ENCODE measurements at regions not wholly inside any gene's neighbourhood (a gene's known extent, or its start where the extent isn't known, plus 50 kb on each side); places are given as distances from the start of the nearest gene placed in this dataset.

DNA sequence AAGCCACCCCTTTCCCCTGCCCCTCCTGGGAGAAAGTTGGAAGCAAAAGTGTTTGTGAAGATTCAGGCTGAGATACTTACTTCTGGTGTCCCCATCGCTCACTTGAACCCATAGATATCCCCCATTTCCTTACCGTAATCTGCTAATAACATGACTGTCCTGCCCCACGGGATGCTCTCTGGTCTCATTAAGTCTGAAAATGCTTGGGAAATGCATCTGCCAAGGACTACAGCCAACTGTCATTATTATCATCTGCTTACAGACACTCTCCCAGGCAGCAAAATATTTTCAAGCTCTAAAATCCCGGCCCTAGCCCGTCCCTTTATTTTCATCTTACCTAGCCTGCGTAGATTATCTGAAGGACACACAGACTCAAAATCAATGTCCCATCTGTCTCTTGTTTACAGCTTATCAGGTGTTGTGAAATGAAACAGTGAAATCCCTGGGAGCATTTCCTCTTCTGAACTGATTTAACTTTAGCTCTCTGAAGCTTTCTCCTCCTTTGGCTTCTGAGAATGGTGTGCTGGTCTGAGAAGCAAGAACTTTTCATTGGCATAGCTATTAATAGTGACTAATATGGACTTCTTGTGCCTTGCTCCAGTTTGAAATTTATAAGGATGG is 126.9 kb upstream of the OSMR start:
- no peaks in the 10 kb centered on the region for H3K79me2 ChIP-seq (ENCODE audit: insufficient read depth)
- no peaks in the 10 kb centered on the region for H3K36me3 ChIP-seq (replicated peaks in 1 of 2; ENCODE audit: control insufficient read depth in 1 of 2, insufficient read depth in 2 of 2, low read length in 1 of 2)
- no peaks in the 10 kb centered on the region for H3K27me3 ChIP-seq (ENCODE audit: insufficient read depth)
- H3K9me2 ChIP-seq: no peaks in the 10 kb centered on the region
- CTCF ChIA-PET: interaction anchor here (0.6 to 1.2 kb wide), 3 partner anchors 91 to 411 kb away, joined by 3 read pairs; no protein-coding TSS in a partner anchor
- no peak overlapping the region for H3K9ac ChIP-seq
- peak; percentile 32; the same call in 1 of the 2 replicates for TF ChIP-seq MXI1 (IDR thresholded peaks at IDR 0.05; ENCODE audit: low read depth, low read length)
- TF ChIP-seq RFX5 (IDR thresholded peaks at IDR 0.05; ENCODE audit: low read length): no peak
- H3K9me3 ChIP-seq: no peaks in the 10 kb centered on the region
- no peaks in the 10 kb centered on the region for H3F3A ChIP-seq (replicated peaks; ENCODE audit: insufficient read depth)
- H2AFZ ChIP-seq (ENCODE audit: low read depth): no peak overlapping the region
- H3K27ac ChIP-seq (ENCODE audit: low read depth in 2 of 2, low read length in 1 of 2): peak overlapping the region in 1 of 2 experiments; percentile 53; a peak in 2 of 4 replicates
- H3K4me2 ChIP-seq: no peak overlapping the region
- no peaks in the 10 kb centered on the region for H4K20me1 ChIP-seq (ENCODE audit: insufficient read depth)
- peak; percentile 27 for DNase-seq
- POLR2A ChIA-PET: no interaction called here
- H3K4me3 ChIP-seq (ENCODE audit: low read depth in 2 of 2, low read length in 1 of 2): no peak overlapping the region; a peak in 1 of 4 replicates
- peaks cover 5 to 19% of the 10 kb centered on the region in 2 experiments; a peak in 3 of 4 replicates for H3K4me1 ChIP-seq (ENCODE audit: control insufficient read depth in 1 of 2, insufficient read depth in 2 of 2, low read depth in 1 of 2, low read length in 1 of 2)
- 50% methylated on average over 6 of the region's 6 CpGs for WGBS (ENCODE audit: low lambda C conversion rate)

DNA sequence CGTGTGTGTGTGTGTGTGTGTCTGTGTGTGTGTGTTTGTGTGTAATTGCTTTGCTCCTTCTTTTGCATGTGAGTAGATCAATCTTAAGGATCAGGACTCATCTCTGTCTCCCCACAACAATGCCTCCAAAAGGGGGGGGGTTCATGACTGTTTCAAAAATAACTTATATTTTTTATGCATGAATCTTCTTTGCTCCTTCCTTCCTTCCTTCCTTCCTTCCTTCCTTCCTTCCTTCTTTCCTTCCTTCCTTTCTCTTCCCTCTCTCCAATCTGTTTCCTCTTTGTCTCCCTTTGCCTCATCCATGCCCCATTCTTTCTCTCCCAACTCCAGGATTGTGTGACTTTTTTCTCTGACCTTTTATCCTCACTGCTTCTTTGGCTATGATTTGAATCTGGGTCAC is 126.4 kb upstream of the OSMR start:
- Histone ChIP-seq H3K4me3 (ENCODE audit: low read depth in 2 of 2, low read length in 1 of 2) (peak overlapping the region in 1 of 2 experiments; percentile 12; a peak in 1 of 4 replicates), H2AFZ (ENCODE audit: low read depth) (no peak overlapping the region), H3K4me1 (ENCODE audit: control insufficient read depth in 1 of 2, insufficient read depth in 2 of 2, low read depth in 1 of 2, low read length in 1 of 2) (peaks cover 10 to 19% of the 10 kb centered on the region in 2 experiments; a peak in 3 of 4 replicates), H3K9me2 (no peaks in the 10 kb centered on the region), H3K9me3 (no peaks in the 10 kb centered on the region), H3K9ac (no peak overlapping the region), H3K27me3 (ENCODE audit: insufficient read depth) (no peaks in the 10 kb centered on the region), H3F3A (replicated peaks; ENCODE audit: insufficient read depth) (no peaks in the 10 kb centered on the region), H3K4me2 (no peak overlapping the region), H3K36me3 (replicated peaks in 1 of 2; ENCODE audit: control insufficient read depth in 1 of 2, insufficient read depth in 2 of 2, low read length in 1 of 2) (no peaks in the 10 kb centered on the region), H3K27ac (ENCODE audit: low read depth in 2 of 2, low read length in 1 of 2) (peak overlapping the region in 1 of 2 experiments; percentile 53; a peak in 2 of 4 replicates), H4K20me1 (ENCODE audit: insufficient read depth) (no peaks in the 10 kb centered on the region), H3K79me2 (ENCODE audit: insufficient read depth) (no peaks in the 10 kb centered on the region)
- CTCF ChIA-PET: interaction anchor here (1.2 kb wide), 1 partner anchor 91 kb away, joined by 3 read pairs; no protein-coding TSS in a partner anchor
- 91% methylated on average over 1 of the region's 1 CpG for WGBS (ENCODE audit: low lambda C conversion rate)
- TF ChIP-seq FOXJ3 (CRISPR knock-in tag; IDR thresholded peaks at IDR 0.05): no peak
- no peak for TF ChIP-seq TAF1 (IDR thresholded peaks at IDR 0.05; ENCODE audit: borderline replicate concordance, low read depth, low read length)
- no peak for TF ChIP-seq YY1 (IDR thresholded peaks at IDR 0.05; ENCODE audit: low read depth)
- TF ChIP-seq RFX5 (IDR thresholded peaks at IDR 0.05; ENCODE audit: low read length): no peak
- no peak for TF ChIP-seq GABPA (IDR thresholded peaks at IDR 0.05; ENCODE audit: low read depth)
- no peak for TF ChIP-seq RXRA (IDR thresholded peaks at IDR 0.05; ENCODE audit: borderline replicate concordance, low read depth)
- no peak for TF ChIP-seq CHD2 (IDR thresholded peaks at IDR 0.05; ENCODE audit: low read length, partially characterized antibody)
- no peak for TF ChIP-seq FOSL2 (IDR thresholded peaks at IDR 0.05; ENCODE audit: borderline replicate concordance, low read depth)
- TF ChIP-seq NFIC (IDR thresholded peaks at IDR 0.05; ENCODE audit: borderline replicate concordance): no peak
- TF ChIP-seq, protein P1, sequence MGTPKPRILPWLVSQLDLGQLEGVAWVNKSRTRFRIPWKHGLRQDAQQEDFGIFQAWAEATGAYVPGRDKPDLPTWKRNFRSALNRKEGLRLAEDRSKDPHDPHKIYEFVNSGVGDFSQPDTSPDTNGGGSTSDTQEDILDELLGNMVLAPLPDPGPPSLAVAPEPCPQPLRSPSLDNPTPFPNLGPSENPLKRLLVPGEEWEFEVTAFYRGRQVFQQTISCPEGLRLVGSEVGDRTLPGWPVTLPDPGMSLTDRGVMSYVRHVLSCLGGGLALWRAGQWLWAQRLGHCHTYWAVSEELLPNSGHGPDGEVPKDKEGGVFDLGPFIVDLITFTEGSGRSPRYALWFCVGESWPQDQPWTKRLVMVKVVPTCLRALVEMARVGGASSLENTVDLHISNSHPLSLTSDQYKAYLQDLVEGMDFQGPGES (IDR thresholded peaks at IDR 0.05; ENCODE audit: low read depth, low read length): no peak
- TF ChIP-seq, protein P2, sequence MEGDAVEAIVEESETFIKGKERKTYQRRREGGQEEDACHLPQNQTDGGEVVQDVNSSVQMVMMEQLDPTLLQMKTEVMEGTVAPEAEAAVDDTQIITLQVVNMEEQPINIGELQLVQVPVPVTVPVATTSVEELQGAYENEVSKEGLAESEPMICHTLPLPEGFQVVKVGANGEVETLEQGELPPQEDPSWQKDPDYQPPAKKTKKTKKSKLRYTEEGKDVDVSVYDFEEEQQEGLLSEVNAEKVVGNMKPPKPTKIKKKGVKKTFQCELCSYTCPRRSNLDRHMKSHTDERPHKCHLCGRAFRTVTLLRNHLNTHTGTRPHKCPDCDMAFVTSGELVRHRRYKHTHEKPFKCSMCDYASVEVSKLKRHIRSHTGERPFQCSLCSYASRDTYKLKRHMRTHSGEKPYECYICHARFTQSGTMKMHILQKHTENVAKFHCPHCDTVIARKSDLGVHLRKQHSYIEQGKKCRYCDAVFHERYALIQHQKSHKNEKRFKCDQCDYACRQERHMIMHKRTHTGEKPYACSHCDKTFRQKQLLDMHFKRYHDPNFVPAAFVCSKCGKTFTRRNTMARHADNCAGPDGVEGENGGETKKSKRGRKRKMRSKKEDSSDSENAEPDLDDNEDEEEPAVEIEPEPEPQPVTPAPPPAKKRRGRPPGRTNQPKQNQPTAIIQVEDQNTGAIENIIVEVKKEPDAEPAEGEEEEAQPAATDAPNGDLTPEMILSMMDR (IDR thresholded peaks at IDR 0.05): no peak
- no peak for TF ChIP-seq GATA2 (CRISPR knock-in tag; IDR thresholded peaks at IDR 0.05)
- TF ChIP-seq, protein P3, sequence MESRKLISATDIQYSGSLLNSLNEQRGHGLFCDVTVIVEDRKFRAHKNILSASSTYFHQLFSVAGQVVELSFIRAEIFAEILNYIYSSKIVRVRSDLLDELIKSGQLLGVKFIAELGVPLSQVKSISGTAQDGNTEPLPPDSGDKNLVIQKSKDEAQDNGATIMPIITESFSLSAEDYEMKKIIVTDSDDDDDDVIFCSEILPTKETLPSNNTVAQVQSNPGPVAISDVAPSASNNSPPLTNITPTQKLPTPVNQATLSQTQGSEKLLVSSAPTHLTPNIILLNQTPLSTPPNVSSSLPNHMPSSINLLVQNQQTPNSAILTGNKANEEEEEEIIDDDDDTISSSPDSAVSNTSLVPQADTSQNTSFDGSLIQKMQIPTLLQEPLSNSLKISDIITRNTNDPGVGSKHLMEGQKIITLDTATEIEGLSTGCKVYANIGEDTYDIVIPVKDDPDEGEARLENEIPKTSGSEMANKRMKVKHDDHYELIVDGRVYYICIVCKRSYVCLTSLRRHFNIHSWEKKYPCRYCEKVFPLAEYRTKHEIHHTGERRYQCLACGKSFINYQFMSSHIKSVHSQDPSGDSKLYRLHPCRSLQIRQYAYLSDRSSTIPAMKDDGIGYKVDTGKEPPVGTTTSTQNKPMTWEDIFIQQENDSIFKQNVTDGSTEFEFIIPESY (IDR thresholded peaks at IDR 0.05; ENCODE audit: borderline replicate concordance, low read depth): no peak
- no peak for DNase-seq
- POLR2A ChIA-PET: no interaction called here

Data from SK-N-SH (cell line).